HG02981 (cell line): ENCODE measurements at regions not wholly inside any gene's neighbourhood (a gene's known extent, or its start where the extent isn't known, plus 50 kb on each side); places are given as distances from the start of the nearest gene placed in this dataset.

Source experiments
- ATAC-seq: cut with Tn5 transposase; IDR thresholded peaks from one replicate; pipeline ENCODE4 v1.9.1; 2021; ENCODE audit warnings: mild to moderate bottlenecking, moderate library complexity; ENCODE audit not compliant: unreplicated experiment

- no peak for ATAC-seq
Observed at GRCh38 chr1:5575396-5575940, 416.8 kb downstream of the NPHP4 start.

GRCh38 chr1:5574641-5575040, 417.6 kb downstream of the NPHP4 start:
- no peak for ATAC-seq

GRCh38 chr1:5572794-5573193, 419.4 kb downstream of the NPHP4 start:
- no peak for ATAC-seq

- ATAC-seq = no peak
Observed at GRCh38 chr1:5571861-5572401, 420.3 kb downstream of the NPHP4 start.

GRCh38 chr1:5571438-5571837, 420.8 kb downstream of the NPHP4 start:
- ATAC-seq = no peak

GRCh38 chr1:5570931-5571330, 421.3 kb downstream of the NPHP4 start:
- no peak for ATAC-seq

- no peak for ATAC-seq
Observed at GRCh38 chr1:5568321-5568720, 423.9 kb downstream of the NPHP4 start.

GRCh38 chr1:5567839-5568238, 424.4 kb downstream of the NPHP4 start:
- ATAC-seq = no peak

- ATAC-seq = no peak
Observed at GRCh38 chr1:5566924-5567323, 425.3 kb downstream of the NPHP4 start.

GRCh38 chr1:5565281-5566125, 426.7 kb downstream of the NPHP4 start:
- no peak for ATAC-seq

GRCh38 chr1:5564578-5565257, 427.5 kb downstream of the NPHP4 start:
- no peak for ATAC-seq

- no peak for ATAC-seq
Observed at GRCh38 chr1:5563861-5564577, 428.2 kb downstream of the NPHP4 start.

GRCh38 chr1:5562769-5563168, 429.5 kb downstream of the NPHP4 start:
- no peak for ATAC-seq

- no peak for ATAC-seq
Observed at GRCh38 chr1:5562331-5562730, 429.9 kb downstream of the NPHP4 start.

- no peak for ATAC-seq
Observed at GRCh38 chr1:5559078-5559477, 433.1 kb downstream of the NPHP4 start.

GRCh38 chr1:5555853-5556252, 436.4 kb downstream of the NPHP4 start:
- no peak for ATAC-seq

- ATAC-seq = no peak
Observed at GRCh38 chr1:5554784-5555183, 437.4 kb downstream of the NPHP4 start.

GRCh38 chr1:5554111-5554510, 438.1 kb downstream of the NPHP4 start:
- no peak for ATAC-seq

- ATAC-seq = no peak
Observed at GRCh38 chr1:5552787-5553484, 439.3 kb downstream of the NPHP4 start.

- no peak for ATAC-seq
Observed at GRCh38 chr1:5551274-5551975, 440.8 kb downstream of the NPHP4 start.
